HG02970 (cell line): ENCODE measurements at regions not wholly inside any gene's neighbourhood (a gene's known extent, or its start where the extent isn't known, plus 50 kb on each side); places are given as distances from the start of the nearest gene placed in this dataset.

Source experiments
- ATAC-seq: cut with Tn5 transposase; IDR thresholded peaks from one replicate; pipeline ENCODE4 v1.9.1; 2021; ENCODE audit warnings: mild to moderate bottlenecking, moderate library complexity, moderate number of reproducible peaks; ENCODE audit not compliant: unreplicated experiment, low FRiP score

- ATAC-seq, result no peak
These were observed 486.4 kb upstream of the FAT1 start for GRCh38 chr4:187209921-187210613.

- ATAC-seq, result no peak
These were observed 488.9 kb upstream of the FAT1 start for GRCh38 chr4:187212446-187213080.

DNA sequence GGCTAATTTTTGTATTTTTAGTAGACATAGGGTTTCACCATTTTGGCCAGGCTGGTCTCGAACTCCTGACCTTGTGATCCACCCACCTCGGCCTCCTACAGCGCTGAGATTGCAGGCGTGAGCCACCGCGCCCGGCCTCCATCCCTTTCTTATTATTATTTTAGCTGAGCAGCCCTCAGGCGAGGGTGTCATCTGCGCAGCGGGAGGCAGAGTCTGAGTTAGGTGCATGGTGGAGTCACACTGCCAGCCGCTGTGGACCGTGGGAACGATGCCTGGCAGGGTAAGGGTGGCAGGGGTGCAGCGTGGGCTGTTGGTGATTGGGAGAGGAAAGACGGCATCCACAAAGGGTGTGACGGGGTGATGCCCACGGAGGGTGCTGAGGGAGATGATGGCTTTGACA is 491.8 kb upstream of the FAT1 start:
- ATAC-seq, result no peak

- ATAC-seq, result no peak
These were observed 495.1 kb upstream of the FAT1 start for GRCh38 chr4:187218705-187219245.

DNA sequence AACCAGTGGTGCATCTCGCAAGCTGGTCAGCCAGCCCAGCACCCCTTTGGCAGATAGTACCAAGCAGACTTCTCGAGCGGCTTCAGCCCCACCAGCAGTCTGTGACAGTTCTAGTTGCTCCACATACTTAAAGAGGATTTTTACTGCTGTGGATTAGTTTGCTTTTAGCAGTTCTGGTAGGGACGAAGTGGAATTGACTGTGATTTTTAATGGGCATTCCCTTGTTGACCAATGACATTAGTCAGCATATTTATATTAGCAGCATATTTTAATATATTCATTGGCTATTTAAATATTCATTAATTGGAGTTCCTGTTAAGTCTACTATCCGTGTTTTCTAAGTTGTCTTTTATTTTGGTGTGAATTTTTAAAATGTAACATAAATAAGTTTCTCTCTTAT is 500.9 kb upstream of the FAT1 start:
- ATAC-seq, result no peak

GRCh38 chr4:187227907-187228704 is 504.4 kb upstream of the FAT1 start:
- ATAC-seq, result no peak

DNA sequence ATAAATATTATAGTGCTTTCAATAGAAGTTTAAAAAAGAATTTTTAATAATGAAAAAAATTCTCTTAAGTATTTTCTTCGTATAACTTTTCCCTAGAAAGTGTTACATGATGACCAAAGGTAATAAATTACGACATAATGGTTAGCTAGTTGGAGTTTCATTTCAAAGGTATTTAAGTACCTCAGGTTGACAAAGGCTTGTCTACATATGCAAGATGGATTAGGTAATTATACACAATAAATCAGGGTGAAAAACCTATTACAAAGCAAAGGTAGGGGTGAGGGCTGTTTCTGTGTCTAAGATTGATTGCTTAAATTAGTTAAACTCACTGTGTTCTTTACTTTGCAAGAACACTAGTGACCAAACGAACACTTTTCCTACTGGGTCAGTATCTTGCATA is 508.5 kb upstream of the FAT1 start:
- ATAC-seq, result no peak

- no peak for ATAC-seq
These were observed 509.1 kb upstream of the FAT1 start for GRCh38 chr4:187232796-187233195.

DNA sequence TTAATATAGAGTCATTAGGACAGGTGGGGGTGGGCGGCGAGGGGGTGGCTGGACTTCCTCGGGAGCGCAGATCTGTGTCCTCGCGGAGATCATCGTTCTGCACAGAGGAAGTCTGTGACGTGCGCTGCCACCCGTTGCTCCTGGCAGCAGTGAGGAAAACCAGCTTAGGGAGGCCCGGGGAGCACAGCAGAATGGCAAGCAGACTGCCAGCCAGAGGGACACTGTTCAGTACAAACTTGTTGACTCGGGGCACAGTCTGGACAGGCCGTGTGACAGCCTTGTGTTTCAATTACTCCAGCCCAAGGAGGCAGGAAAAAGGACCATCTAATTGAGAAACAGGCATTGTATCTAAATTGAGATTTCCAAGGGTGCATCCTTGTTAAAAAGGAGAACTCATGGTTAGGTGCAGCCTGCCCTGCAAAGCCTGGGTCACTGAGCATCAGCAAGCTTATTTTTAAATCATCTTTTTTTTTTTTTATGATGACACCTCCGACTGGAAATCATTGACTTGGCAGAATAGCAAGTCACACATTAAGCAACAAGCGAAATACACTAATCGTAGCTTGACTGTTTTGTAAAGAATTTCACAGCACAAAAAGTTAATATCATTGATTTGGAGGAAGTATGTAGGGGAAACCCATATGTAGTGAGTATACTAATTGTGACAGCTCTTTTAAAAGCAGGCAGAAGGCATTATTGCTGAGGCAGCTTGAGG is 512.0 kb upstream of the FAT1 start:
- ATAC-seq, result no peak

- no peak for ATAC-seq
These were observed 512.7 kb upstream of the FAT1 start for GRCh38 chr4:187236209-187236890.

DNA sequence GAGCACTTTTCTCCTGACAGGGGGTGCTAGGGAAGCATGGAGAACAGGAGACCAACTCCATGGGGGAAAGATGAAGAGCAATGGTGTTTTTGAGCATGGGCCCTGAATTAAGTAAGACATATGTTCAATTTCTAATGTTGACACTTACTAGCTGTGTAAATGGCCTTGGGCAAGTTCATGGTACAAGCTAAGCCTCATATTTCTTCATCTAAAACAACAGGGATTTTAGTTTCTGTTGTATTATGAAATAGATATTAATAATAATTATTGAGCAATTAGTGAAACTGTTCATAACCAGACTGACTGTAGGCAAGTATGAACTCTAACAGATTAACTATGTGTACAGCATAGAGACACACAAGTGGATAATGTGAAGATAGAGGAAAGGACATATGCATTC is 515.0 kb upstream of the FAT1 start:
- no peak for ATAC-seq

DNA sequence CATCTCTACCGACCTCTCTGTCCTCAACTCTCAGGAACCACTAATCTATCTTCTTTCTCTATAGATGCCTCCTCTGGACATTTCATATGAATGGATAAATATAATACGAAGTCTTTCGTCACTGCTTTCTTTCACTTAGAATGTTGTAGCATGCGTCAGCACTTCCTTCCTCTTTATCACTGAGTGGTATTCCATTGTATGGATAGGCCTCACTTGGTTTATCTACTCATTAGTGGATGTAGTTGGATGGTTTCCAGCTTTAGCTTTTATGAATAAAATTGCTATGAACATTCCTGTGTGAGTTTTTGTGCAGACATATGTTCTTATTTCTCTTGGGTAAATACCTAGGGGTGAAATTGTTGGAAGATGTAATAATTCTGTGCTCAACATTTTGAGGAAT is 528.2 kb upstream of the FAT1 start:
- ATAC-seq, result no peak

- no peak for ATAC-seq
These were observed 533.2 kb upstream of the FAT1 start for GRCh38 chr4:187256897-187257296.

GRCh38 chr4:187258651-187259401 is 535.2 kb upstream of the FAT1 start:
- ATAC-seq, result no peak

GRCh38 chr4:187268940-187269339 is 545.3 kb upstream of the FAT1 start:
- no peak for ATAC-seq

GRCh38 chr4:187270154-187270553 is 546.5 kb upstream of the FAT1 start:
- no peak for ATAC-seq

DNA sequence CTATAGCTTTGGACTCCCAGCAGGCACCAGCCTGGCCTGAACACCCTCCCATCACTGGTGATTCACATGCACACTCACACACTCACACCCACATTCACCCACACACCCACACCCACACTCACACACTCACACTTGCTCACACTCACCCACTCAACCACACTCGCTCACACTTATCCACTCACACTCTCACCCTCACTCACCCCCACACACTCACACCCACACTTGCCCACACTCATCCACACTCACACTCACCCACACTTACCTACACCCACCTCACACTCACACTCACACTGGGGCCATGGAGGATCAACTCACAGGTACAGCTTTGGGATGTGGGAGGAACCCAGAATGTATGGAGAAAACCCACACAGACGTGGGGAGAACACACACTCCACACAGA is 548.2 kb upstream of the FAT1 start:
- no peak for ATAC-seq

DNA sequence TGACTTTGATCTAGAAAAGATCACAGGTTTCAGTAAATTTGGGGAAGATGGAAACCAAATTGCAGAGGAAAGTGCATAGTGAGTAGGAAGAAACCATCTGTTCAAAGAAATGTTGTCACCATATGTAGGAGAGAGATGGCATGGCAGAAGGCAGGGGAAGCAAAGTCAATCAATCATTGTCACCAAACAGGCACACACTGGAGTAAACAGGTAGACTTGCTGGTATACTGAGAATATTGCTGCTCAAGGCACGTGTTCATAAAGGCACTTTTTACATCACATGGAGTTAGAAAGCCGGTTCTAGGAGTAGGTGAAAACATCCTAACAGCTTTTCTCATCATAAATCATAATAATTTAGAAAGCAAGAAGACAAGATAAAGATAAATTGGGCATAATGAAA is 550.5 kb upstream of the FAT1 start:
- no peak for ATAC-seq

DNA sequence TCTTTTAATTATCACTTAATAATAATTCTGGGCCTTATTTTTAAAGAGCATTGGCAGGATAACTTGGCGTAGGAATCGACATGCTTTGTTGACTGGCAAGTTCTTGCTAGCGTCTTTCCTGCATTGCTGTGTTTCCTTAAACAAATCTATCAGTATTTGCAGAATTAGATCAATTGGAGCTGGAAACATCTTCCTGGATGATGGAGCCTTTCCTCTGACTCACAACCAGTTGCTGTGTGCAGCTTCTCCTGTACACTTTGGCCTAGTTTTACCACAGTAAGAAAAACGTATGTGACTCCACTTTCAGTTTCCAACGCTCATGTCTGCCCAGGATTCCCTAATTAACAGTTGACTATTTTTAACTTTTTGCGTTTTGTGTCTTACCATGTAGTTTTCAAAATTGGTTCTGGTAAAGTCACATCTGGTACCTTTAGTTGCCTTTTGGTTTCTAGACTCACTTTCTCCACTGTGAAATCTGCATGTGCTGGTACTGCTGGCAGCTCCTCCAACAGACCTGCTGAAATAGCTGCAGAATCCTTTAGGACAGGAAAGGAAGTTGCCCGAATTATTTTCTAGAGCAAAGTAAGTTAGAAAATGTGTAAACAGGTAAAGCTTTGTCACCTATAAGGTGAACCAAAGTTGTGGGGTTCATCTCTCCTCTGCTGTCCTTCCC is 553.2 kb upstream of the FAT1 start:
- no peak for ATAC-seq
